Neural cell (in vitro differentiated cells): ENCODE measurements at regions not wholly inside any gene's neighbourhood (a gene's known extent, or its start where the extent isn't known, plus 50 kb on each side); places are given as distances from the start of the nearest gene placed in this dataset.

Experiments
- H2AFZ ChIP-seq: fragments of 200-600, 300-800 bp; sonication (generic), shearing (Covaris generic); 2 replicates; pipeline ENCODE4 v1.6.0; 2014; ENCODE audit warnings: low read depth, mild to moderate bottlenecking, antibody characterized with exemption, low read length, moderate library complexity
- H3F3A ChIP-seq: fragments of 200-600 bp; shearing (Covaris generic); 2 replicates; pipeline ENCODE4 v1.6.1; 2016; ENCODE audit warnings: mild to moderate bottlenecking, moderate library complexity, mixed read lengths, antibody characterized with exemption, low read length; ENCODE audit not compliant: insufficient read depth, poor library complexity, severe bottlenecking
- H3K27ac ChIP-seq: fragments of 200-600, 300-800 bp; sonication (generic), shearing (Covaris generic); 2 replicates; pipeline ENCODE4 v1.5.1; 2014; ENCODE audit warnings: mild to moderate bottlenecking, low read length, moderate library complexity
- H3K27me3 ChIP-seq: fragments of 300-800, 200-600 bp; sonication (generic), shearing (Covaris generic); 2 replicates; pipeline ENCODE4 v1.6.0; 2014; ENCODE audit warnings: mild to moderate bottlenecking, low read depth, low read length, moderate library complexity; ENCODE audit not compliant: insufficient read depth
- H3K36me3 ChIP-seq: fragments of 300-800, 200-600 bp; sonication (generic), shearing (Covaris generic); 2 replicates; pipeline ENCODE4 v1.5.1; 2014; ENCODE audit warnings: mild to moderate bottlenecking, antibody characterized with exemption, low read length, moderate library complexity; ENCODE audit not compliant: insufficient read depth
- H3K4me2 ChIP-seq: fragments of 300-800, 200-600 bp; sonication (generic), shearing (Covaris generic); 2 replicates; pipeline ENCODE4 v1.6.0; 2014; ENCODE audit warnings: mild to moderate bottlenecking, low read length
- H3K4me3 ChIP-seq: fragments of 300-800, 200-600 bp; sonication (generic), shearing (Covaris generic); 2 replicates; pipeline ENCODE4 v1.5.1; 2014; ENCODE audit warnings: mild to moderate bottlenecking, low read length, moderate library complexity
- H3K79me2 ChIP-seq: fragments of 200-600 bp; shearing (Covaris generic); replicated peaks from 2 replicates; pipeline ENCODE4 v1.6.0; 2014; ENCODE audit warnings: mild to moderate bottlenecking, low read length, moderate library complexity; ENCODE audit not compliant: insufficient read depth
- H3K9ac ChIP-seq: fragments of 300-800, 200-600 bp; sonication (generic), shearing (Covaris generic); 2 replicates; pipeline ENCODE4 v1.6.1; 2016; ENCODE audit warnings: mild to moderate bottlenecking, low read length, mixed read lengths
- H3K9me2 ChIP-seq: fragments of 200-600 bp; shearing (Covaris generic); 2 replicates; pipeline ENCODE4 v1.6.1; 2016; ENCODE audit warnings: mild to moderate bottlenecking, low read length, mixed read lengths; ENCODE audit not compliant: insufficient read depth
- H3K9me3 ChIP-seq: fragments of 200-600, 300-800 bp; sonication (generic), shearing (Covaris generic); 2 replicates; pipeline ENCODE4 v1.6.1; 2016; ENCODE audit warnings: mild to moderate bottlenecking, mixed run types, low read length, moderate library complexity, mixed read lengths
- H4K20me1 ChIP-seq: fragments of 200-600 bp; shearing (Covaris generic); 2 replicates; pipeline ENCODE4 v1.6.1; 2016; ENCODE audit warnings: mild to moderate bottlenecking, mixed run types; ENCODE audit not compliant: insufficient read depth
- EP300 ChIP-seq: fragments of 450-650 bp; conservative IDR thresholded peaks from 2 replicates; pipeline ENCODE4 v1.6.1; 2014; ENCODE audit warnings: antibody characterized with exemption, mild to moderate bottlenecking, moderate library complexity; ENCODE audit not compliant: poor library complexity, severe bottlenecking
- EZH2 ChIP-seq: fragments of 200-600, 300-800 bp; shearing (Covaris generic), sonication (generic); IDR thresholded peaks from 2 replicates; pipeline ENCODE4 v1.6.1; 2014; ENCODE audit warnings: antibody characterized with exemption, low read length, borderline replicate concordance, mild to moderate bottlenecking; ENCODE audit not compliant: insufficient read depth, poor library complexity, severe bottlenecking
- MXI1 ChIP-seq: fragments of 450-650 bp; conservative IDR thresholded peaks from 2 replicates; pipeline ENCODE4 v1.6.1; 2014; ENCODE audit warnings: antibody characterized with exemption, mild to moderate bottlenecking; ENCODE audit not compliant: poor library complexity, severe bottlenecking
- POLR2AphosphoS5 ChIP-seq: IDR thresholded peaks from 2 replicates; pipeline ENCODE4 v1.6.1; 2012
- RAD21 ChIP-seq: fragments of 450-650 bp; conservative IDR thresholded peaks from 2 replicates; pipeline ENCODE4 v1.6.1; 2014; ENCODE audit warnings: antibody characterized with exemption, mild to moderate bottlenecking, moderate library complexity
- SMC3 ChIP-seq: fragments of 450-650 bp; conservative IDR thresholded peaks from 2 replicates; pipeline ENCODE4 v1.6.1; 2014; ENCODE audit warnings: antibody characterized with exemption, mild to moderate bottlenecking, moderate library complexity; ENCODE audit not compliant: poor library complexity
- TAF1 ChIP-seq: IDR thresholded peaks from 2 replicates; pipeline ENCODE4 v1.6.1; 2012; ENCODE audit warnings: low read depth
- TF ChIP-seq, protein P1 (sequence below): fragments of 450-650 bp; IDR thresholded peaks from 2 replicates; pipeline ENCODE4 v1.5.1; 2014; ENCODE audit warnings: antibody characterized with exemption, mild to moderate bottlenecking, moderate library complexity; ENCODE audit not compliant: poor library complexity, severe bottlenecking
- TF ChIP-seq, protein P2 (sequence below): IDR thresholded peaks from 2 replicates; pipeline ENCODE4 v1.6.1; 2012; ENCODE audit warnings: borderline replicate concordance

DNA sequence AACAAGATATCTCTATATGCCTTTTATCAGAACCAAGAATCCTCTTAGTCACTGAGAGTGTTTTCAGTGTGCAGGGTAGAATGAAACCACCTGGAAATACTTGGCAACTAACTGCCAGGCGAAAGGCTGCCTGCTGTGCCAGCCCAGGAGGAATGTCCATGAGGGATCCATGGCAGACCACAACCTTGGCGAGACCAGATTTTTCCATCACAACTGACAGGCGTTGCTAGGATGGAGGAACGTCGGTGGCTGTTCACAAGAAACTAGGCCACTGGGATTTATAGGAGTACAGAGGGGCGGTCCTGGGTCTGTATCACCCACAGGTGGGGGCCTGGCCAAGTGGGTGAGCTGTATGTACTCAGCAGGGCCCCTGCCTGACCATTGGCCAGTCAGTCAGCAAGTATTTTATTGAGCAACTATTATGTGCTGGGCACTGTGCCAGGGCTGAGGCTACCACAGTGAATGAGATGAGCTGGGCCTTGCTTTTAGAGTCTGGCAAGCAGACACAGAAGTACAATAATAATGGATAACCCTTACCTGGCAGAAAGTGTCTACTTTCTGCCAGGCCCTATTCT is 199.4 kb downstream of the FOXD2 start:
- H3K9me2 ChIP-seq: no peaks in the 10 kb centered on the region
- no peak for TF ChIP-seq RAD21
- no peak for TF ChIP-seq POLR2AphosphoS5
- no peak for TF ChIP-seq EZH2
- TF ChIP-seq EP300: no peak
- TF ChIP-seq, protein P1, sequence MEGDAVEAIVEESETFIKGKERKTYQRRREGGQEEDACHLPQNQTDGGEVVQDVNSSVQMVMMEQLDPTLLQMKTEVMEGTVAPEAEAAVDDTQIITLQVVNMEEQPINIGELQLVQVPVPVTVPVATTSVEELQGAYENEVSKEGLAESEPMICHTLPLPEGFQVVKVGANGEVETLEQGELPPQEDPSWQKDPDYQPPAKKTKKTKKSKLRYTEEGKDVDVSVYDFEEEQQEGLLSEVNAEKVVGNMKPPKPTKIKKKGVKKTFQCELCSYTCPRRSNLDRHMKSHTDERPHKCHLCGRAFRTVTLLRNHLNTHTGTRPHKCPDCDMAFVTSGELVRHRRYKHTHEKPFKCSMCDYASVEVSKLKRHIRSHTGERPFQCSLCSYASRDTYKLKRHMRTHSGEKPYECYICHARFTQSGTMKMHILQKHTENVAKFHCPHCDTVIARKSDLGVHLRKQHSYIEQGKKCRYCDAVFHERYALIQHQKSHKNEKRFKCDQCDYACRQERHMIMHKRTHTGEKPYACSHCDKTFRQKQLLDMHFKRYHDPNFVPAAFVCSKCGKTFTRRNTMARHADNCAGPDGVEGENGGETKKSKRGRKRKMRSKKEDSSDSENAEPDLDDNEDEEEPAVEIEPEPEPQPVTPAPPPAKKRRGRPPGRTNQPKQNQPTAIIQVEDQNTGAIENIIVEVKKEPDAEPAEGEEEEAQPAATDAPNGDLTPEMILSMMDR: no peak
- no peak for TF ChIP-seq TAF1
- no peak for TF ChIP-seq SMC3
- TF ChIP-seq, protein P2, sequence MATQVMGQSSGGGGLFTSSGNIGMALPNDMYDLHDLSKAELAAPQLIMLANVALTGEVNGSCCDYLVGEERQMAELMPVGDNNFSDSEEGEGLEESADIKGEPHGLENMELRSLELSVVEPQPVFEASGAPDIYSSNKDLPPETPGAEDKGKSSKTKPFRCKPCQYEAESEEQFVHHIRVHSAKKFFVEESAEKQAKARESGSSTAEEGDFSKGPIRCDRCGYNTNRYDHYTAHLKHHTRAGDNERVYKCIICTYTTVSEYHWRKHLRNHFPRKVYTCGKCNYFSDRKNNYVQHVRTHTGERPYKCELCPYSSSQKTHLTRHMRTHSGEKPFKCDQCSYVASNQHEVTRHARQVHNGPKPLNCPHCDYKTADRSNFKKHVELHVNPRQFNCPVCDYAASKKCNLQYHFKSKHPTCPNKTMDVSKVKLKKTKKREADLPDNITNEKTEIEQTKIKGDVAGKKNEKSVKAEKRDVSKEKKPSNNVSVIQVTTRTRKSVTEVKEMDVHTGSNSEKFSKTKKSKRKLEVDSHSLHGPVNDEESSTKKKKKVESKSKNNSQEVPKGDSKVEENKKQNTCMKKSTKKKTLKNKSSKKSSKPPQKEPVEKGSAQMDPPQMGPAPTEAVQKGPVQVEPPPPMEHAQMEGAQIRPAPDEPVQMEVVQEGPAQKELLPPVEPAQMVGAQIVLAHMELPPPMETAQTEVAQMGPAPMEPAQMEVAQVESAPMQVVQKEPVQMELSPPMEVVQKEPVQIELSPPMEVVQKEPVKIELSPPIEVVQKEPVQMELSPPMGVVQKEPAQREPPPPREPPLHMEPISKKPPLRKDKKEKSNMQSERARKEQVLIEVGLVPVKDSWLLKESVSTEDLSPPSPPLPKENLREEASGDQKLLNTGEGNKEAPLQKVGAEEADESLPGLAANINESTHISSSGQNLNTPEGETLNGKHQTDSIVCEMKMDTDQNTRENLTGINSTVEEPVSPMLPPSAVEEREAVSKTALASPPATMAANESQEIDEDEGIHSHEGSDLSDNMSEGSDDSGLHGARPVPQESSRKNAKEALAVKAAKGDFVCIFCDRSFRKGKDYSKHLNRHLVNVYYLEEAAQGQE: no peak
- H3K4me2 ChIP-seq: no peak overlapping the region
- no peak overlapping the region for H2AFZ ChIP-seq
- H3K9me3 ChIP-seq: no peaks in the 10 kb centered on the region
- no peaks in the 10 kb centered on the region for H4K20me1 ChIP-seq
- H3K36me3 ChIP-seq: no peaks in the 10 kb centered on the region
- no peaks in the 10 kb centered on the region for H3F3A ChIP-seq
- no peaks in the 10 kb centered on the region for H3K79me2 ChIP-seq
- no peak overlapping the region for H3K9ac ChIP-seq
- no peak overlapping the region for H3K4me3 ChIP-seq
- H3K27ac ChIP-seq: no peak overlapping the region
- H3K27me3 ChIP-seq: no peaks in the 10 kb centered on the region

DNA sequence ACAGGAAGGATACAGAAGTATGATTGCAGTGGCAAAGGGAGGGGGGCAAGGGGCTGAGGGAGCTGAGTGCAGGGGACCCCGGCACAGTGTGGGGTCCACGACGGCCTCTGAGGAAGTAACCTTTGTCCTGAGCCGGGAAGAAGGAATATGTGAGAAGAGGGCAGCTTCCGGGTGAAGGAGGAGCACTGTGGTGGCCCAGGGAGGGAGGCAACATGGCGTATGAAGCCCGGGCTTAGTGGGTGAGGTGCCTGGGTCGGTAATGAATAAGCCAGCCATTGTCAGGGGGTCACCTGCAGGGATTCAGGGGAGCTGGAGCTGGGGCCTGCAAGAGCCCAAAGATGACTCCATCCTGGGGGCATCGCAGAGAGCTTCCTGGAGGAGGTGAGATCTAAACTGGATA is 200.4 kb downstream of the FOXD2 start:
- TF ChIP-seq SMC3 (no peak), POLR2AphosphoS5 (no peak), MXI1 (no peak)
- TF ChIP-seq, protein P2: no peak
- TF ChIP-seq, protein P1: no peak
- H3K27me3 ChIP-seq: no peaks in the 10 kb centered on the region
- H3K36me3 ChIP-seq: no peaks in the 10 kb centered on the region
- H3K4me3 ChIP-seq: no peak overlapping the region
- no peak overlapping the region for H3K4me2 ChIP-seq
- H3K27ac ChIP-seq: no peak overlapping the region
- no peak overlapping the region for H2AFZ ChIP-seq
- H3K9me3 ChIP-seq: no peaks in the 10 kb centered on the region
- H3F3A ChIP-seq: no peaks in the 10 kb centered on the region
- no peak overlapping the region for H3K9ac ChIP-seq
- no peaks in the 10 kb centered on the region for H3K79me2 ChIP-seq
- H3K9me2 ChIP-seq: no peaks in the 10 kb centered on the region
- no peaks in the 10 kb centered on the region for H4K20me1 ChIP-seq
